Heart right ventricle (tissue), 16 donors: ENCODE measurements at regions not wholly inside any gene's neighbourhood (a gene's known extent, or its start where the extent isn't known, plus 50 kb on each side); places are given as distances from the start of the nearest gene placed in this dataset.

ENCODE experiments used
- ATAC-seq, 8 donors: fragments of 200-7000 bp; cut with Tn5 transposase; one replicate each; pipeline ENCODE4 v1.9.1; 2020; ENCODE audit warnings: mild to moderate bottlenecking in 8 of 8, moderate library complexity in 8 of 8, moderate number of reproducible peaks in 1 of 8
- DNase-seq, 2 donors: peaks; one replicate each; pipeline ENCODE4 v3.0.0-alpha.2; 2020
- H3K27ac ChIP-seq, 10 donors: fragments of 200-600 bp; sonication (generic) in 2 of 10; one replicate each; pipeline versions ENCODE4 v1.5.0 to v1.8.0; 2020 to 2022; ENCODE audit warnings: mild to moderate bottlenecking in 3 of 10
- H3K27me3 ChIP-seq, 7 donors: fragments of 200-600 bp; one replicate each; pipeline ENCODE4 v1.8.0; 2021 to 2022; ENCODE audit warnings: mild to moderate bottlenecking in 2 of 7
- H3K36me3 ChIP-seq, 9 donors: fragments of 200-600 bp; sonication (generic) in 1 of 9; one replicate each; pipeline versions ENCODE4 v1.5.0 to v1.8.0; 2020 to 2022; ENCODE audit warnings: mild to moderate bottlenecking in 2 of 9
- H3K4me1 ChIP-seq, 9 donors: fragments of 200-600 bp; sonication (generic) in 1 of 9; one replicate each; pipeline versions ENCODE4 v1.5.0 to v1.8.0; 2020 to 2022; ENCODE audit warnings: mild to moderate bottlenecking in 4 of 9
- H3K4me3 ChIP-seq, 10 donors: fragments of 200-600 bp; sonication (generic) in 2 of 10; one replicate each; pipeline versions ENCODE4 v1.5.0 to v1.8.0; 2020 to 2022; ENCODE audit warnings: mild to moderate bottlenecking in 7 of 10, moderate library complexity in 2 of 10
- H3K9me3 ChIP-seq, 11 donors: fragments of 200-600 bp in 10 of 11; sonication (generic) in 2 of 11; one replicate each; pipeline versions ENCODE4 v1.5.0 to v1.8.0; 2013 to 2022; ENCODE audit warnings: mild to moderate bottlenecking in 2 of 11, control low read depth in 1 of 11, moderate library complexity in 1 of 11
- WGBS, 2 donors: extraction: QIAGEN DNeasy Blood & Tissue Kit; methylation state at CpG; one replicate each; pipeline ENCODE4 v1.1.7; 2013; ENCODE audit warnings: inconsistent platforms in 1 of 2; 5-methylcytosine and 5-hydroxymethylcytosine counted together
- intact Hi-C, 10 donors: fragments of 100-400 bp; cut with DNase I; formaldehyde crosslinking; loops; one replicate each; pipeline versions ENCODE4 v1.11.1 to v1.14.2; 2022
- TF ChIP-seq, protein P1 (sequence below), 9 donors: fragments of 200-600 bp; sonication (generic) in 2 of 9; IDR thresholded peaks; one replicate each; pipeline versions ENCODE4 v1.5.0 to v1.8.0; 2021 to 2022; ENCODE audit warnings: antibody characterized with exemption in 9 of 9, mild to moderate bottlenecking in 5 of 9, moderate library complexity in 1 of 9
- donor health status: Arrhythmogenic right ventricular cardiomyopathy.
- donor health status: ischemic (EF 13 %, LVEDD 7.1; RV severe dilation, severe dysfunction).
- donor health status: healthy with polysubstance abuse.
- donor health status: DM: no; HTN: yes; CAD: no.
- donor health status: DM: no; HTN: no; CAD: no.
- donor health status: ischemic (EF 25% LVEDD 6.9; RV normal size, moderate dysfunction).
- donor health status: ischemic (EF 25% LVEDD 5.7; RV mildly dilated, moderate dysfunction).
- donor health status: healthy.
- donor health status: DM: yes; HTN: yes; CAD: no.
- donor health status: Ischemic cardiomyopathy.
- donor health status: ischemic (EF 35%, LVEDD 5.7; RV mildly dilated, moderate dysfunction).
- donor health status: nonischemic (EF 11% LVEDD 7.7; RV severe dilation, severe dysfunction).
- donor health status: DM: yes; HTN: yes; CAD: no.
- donor health status: PGD.
- donor health status: ischemic (EF 29% LVEDD 5.4; RV normal size, mild dysfunction).
- donor health status: nonischemic (EF 23%, LVEDD 6.1; RV moderate dilation, normal function).

GRCh38 chr6:141501616-141502015 lies 631.1 kb upstream of the GJE1 start:
- H3K27me3 ChIP-seq: no peaks in the 10 kb centered on the region
- TF ChIP-seq, protein P1, sequence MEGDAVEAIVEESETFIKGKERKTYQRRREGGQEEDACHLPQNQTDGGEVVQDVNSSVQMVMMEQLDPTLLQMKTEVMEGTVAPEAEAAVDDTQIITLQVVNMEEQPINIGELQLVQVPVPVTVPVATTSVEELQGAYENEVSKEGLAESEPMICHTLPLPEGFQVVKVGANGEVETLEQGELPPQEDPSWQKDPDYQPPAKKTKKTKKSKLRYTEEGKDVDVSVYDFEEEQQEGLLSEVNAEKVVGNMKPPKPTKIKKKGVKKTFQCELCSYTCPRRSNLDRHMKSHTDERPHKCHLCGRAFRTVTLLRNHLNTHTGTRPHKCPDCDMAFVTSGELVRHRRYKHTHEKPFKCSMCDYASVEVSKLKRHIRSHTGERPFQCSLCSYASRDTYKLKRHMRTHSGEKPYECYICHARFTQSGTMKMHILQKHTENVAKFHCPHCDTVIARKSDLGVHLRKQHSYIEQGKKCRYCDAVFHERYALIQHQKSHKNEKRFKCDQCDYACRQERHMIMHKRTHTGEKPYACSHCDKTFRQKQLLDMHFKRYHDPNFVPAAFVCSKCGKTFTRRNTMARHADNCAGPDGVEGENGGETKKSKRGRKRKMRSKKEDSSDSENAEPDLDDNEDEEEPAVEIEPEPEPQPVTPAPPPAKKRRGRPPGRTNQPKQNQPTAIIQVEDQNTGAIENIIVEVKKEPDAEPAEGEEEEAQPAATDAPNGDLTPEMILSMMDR (IDR thresholded peaks at IDR 0.05): no peak
- H3K9me3 ChIP-seq: peaks cover 0 to 21% (median 10%) of the 10 kb centered on the region in 11 donors
- no peak for ATAC-seq
- no peak overlapping the region for H3K27ac ChIP-seq
- no peaks in the 10 kb centered on the region for H3K36me3 ChIP-seq
- intact Hi-C loops: no loop called here
- no peak overlapping the region for H3K4me3 ChIP-seq
- 76% methylated on average over 1 of the region's 1 CpG for WGBS, 2 donors
- DNase-seq: no peak
- no peaks in the 10 kb centered on the region for H3K4me1 ChIP-seq

DNA sequence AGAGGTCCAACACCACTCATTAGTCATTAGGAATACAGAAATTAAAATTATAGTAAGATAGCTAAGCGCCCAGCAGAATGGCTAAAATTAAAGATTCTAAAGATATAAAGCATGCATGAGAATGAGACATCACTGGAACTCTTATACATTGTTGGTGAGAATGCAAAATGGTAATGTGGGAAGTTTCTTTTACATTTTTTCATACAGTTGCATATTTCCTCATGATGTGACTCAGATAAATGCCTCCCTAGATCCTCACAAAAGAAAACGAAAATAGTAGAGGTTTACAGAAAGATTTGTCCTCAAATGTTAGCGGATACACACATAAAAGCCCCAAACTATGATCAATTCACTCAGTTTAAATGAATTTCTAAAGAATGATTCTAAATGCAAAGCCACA lies 633.7 kb upstream of the GJE1 start:
- ATAC-seq (no peak), DNase-seq (no peak)
- H3K4me3 ChIP-seq: no peak overlapping the region
- H3K36me3 ChIP-seq: no peaks in the 10 kb centered on the region
- TF ChIP-seq, protein P1 (IDR thresholded peaks at IDR 0.05): no peak
- H3K9me3 ChIP-seq: no peaks in the 10 kb centered on the region
- WGBS, 2 donors: 93 to 95% methylated on average over 3 of the region's 3 CpGs
- intact Hi-C loops: no loop called here
- no peak overlapping the region for H3K27ac ChIP-seq
- H3K27me3 ChIP-seq: no peaks in the 10 kb centered on the region
- H3K4me1 ChIP-seq: no peaks in the 10 kb centered on the region

GRCh38 chr6:141492521-141493284 lies 640.0 kb upstream of the GJE1 start:
- Histone ChIP-seq H3K4me3 (no peak overlapping the region), H3K27me3 (no peaks in the 10 kb centered on the region), H3K9me3 (no peaks in the 10 kb centered on the region), H3K27ac (no peak overlapping the region), H3K4me1 (peaks cover 0 to 6% (median 0%) of the 10 kb centered on the region in 9 donors), H3K36me3 (no peaks in the 10 kb centered on the region)
- DNase-seq: no peak
- TF ChIP-seq, protein P1 (IDR thresholded peaks at IDR 0.05): no peak
- ATAC-seq: no peak
- intact Hi-C loops: no loop called here
- WGBS, 2 donors: 92 to 93% methylated on average over 2 of the region's 2 CpGs

GRCh38 chr6:141491684-141492083 lies 641.0 kb upstream of the GJE1 start:
- TF ChIP-seq, protein P1 (IDR thresholded peaks at IDR 0.05): no peak
- Histone ChIP-seq H3K27ac (no peak overlapping the region), H3K36me3 (no peaks in the 10 kb centered on the region), H3K4me1 (peaks cover 0 to 6% (median 0%) of the 10 kb centered on the region in 9 donors), H3K9me3 (no peaks in the 10 kb centered on the region), H3K27me3 (no peaks in the 10 kb centered on the region), H3K4me3 (no peak overlapping the region)
- no peak for DNase-seq
- ATAC-seq: no peak
- intact Hi-C loops: no loop called here
